ENCODE measurements at regions not wholly inside any gene's neighbourhood (a gene's known extent, or its start where the extent isn't known, plus 50 kb on each side); places are given as distances from the start of the nearest gene placed in this dataset.
A peak's percentile ranks its signal among the peaks of the same experiment; 100 is the strongest.

- Histone ChIP-seq H3K27ac (no peak overlapping the region), H3K4me1 (peaks cover 0 to 8% (median 0%) of the 10 kb centered on the region in 4 donors), H3K9me3 (no peaks in the 10 kb centered on the region), H3K27me3 (no peaks in the 10 kb centered on the region), H3K36me3 (no peaks in the 10 kb centered on the region), H3K4me3 (no peak overlapping the region)
- peak in 1 of 2 donors; percentile 51 for ATAC-seq (ENCODE audit: low FRiP score in 2 of 2)
- no peak for TF ChIP-seq POLR2AphosphoS5 (IDR thresholded peaks at IDR 0.05)
- TF ChIP-seq, protein P1, sequence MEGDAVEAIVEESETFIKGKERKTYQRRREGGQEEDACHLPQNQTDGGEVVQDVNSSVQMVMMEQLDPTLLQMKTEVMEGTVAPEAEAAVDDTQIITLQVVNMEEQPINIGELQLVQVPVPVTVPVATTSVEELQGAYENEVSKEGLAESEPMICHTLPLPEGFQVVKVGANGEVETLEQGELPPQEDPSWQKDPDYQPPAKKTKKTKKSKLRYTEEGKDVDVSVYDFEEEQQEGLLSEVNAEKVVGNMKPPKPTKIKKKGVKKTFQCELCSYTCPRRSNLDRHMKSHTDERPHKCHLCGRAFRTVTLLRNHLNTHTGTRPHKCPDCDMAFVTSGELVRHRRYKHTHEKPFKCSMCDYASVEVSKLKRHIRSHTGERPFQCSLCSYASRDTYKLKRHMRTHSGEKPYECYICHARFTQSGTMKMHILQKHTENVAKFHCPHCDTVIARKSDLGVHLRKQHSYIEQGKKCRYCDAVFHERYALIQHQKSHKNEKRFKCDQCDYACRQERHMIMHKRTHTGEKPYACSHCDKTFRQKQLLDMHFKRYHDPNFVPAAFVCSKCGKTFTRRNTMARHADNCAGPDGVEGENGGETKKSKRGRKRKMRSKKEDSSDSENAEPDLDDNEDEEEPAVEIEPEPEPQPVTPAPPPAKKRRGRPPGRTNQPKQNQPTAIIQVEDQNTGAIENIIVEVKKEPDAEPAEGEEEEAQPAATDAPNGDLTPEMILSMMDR (IDR thresholded peaks at IDR 0.05), result no peak
- TF ChIP-seq POLR2A (IDR thresholded peaks at IDR 0.05), result no peak
- TF ChIP-seq EP300 (IDR thresholded peaks at IDR 0.05), result no peak
- 46 to 63% methylated on average over 3 of the region's 3 CpGs for WGBS, 2 donors
- no peak for DNase-seq
Observed at GRCh38 chr12:24679126-24679525, 269.8 kb downstream of the BCAT1 start.

GRCh38 chr12:24678436-24678835 lies 270.5 kb downstream of the BCAT1 start:
- WGBS, 2 donors, result 64 to 73% methylated on average over 2 of the region's 2 CpGs
- no peak for DNase-seq

GRCh38 chr12:24668563-24668962 lies 280.3 kb downstream of the BCAT1 start:
- Histone ChIP-seq H3K27ac (no peak overlapping the region), H3K9me3 (no peaks in the 10 kb centered on the region), H3K27me3 (no peaks in the 10 kb centered on the region), H3K4me3 (no peak overlapping the region), H3K36me3 (no peaks in the 10 kb centered on the region), H3K4me1 (no peaks in the 10 kb centered on the region)
- DNase-seq (no peak), ATAC-seq (ENCODE audit: low FRiP score in 2 of 2) (no peak)
- TF ChIP-seq, protein P1 (IDR thresholded peaks at IDR 0.05), result no peak
- TF ChIP-seq POLR2AphosphoS5 (IDR thresholded peaks at IDR 0.05), result no peak
- 47 to 98% methylated on average over 2 of the region's 2 CpGs for WGBS, 2 donors

More at GRCh38 chr12:24678436-24678835, 270.5 kb downstream of the BCAT1 start:
- no peaks in the 10 kb centered on the region for H3K36me3 ChIP-seq
- H3K4me1 ChIP-seq, result peaks cover 0 to 8% (median 0%) of the 10 kb centered on the region in 4 donors
- no peak overlapping the region for H3K27ac ChIP-seq
- no peak for ATAC-seq (ENCODE audit: low FRiP score in 2 of 2)
- TF ChIP-seq POLR2A (IDR thresholded peaks at IDR 0.05), result no peak
- no peak for TF ChIP-seq EP300 (IDR thresholded peaks at IDR 0.05)
- TF ChIP-seq, protein P1 (IDR thresholded peaks at IDR 0.05), result no peak
- TF ChIP-seq POLR2AphosphoS5 (IDR thresholded peaks at IDR 0.05), result no peak
- no peaks in the 10 kb centered on the region for H3K27me3 ChIP-seq
- no peaks in the 10 kb centered on the region for H3K9me3 ChIP-seq
- no peak overlapping the region for H3K4me3 ChIP-seq

DNA sequence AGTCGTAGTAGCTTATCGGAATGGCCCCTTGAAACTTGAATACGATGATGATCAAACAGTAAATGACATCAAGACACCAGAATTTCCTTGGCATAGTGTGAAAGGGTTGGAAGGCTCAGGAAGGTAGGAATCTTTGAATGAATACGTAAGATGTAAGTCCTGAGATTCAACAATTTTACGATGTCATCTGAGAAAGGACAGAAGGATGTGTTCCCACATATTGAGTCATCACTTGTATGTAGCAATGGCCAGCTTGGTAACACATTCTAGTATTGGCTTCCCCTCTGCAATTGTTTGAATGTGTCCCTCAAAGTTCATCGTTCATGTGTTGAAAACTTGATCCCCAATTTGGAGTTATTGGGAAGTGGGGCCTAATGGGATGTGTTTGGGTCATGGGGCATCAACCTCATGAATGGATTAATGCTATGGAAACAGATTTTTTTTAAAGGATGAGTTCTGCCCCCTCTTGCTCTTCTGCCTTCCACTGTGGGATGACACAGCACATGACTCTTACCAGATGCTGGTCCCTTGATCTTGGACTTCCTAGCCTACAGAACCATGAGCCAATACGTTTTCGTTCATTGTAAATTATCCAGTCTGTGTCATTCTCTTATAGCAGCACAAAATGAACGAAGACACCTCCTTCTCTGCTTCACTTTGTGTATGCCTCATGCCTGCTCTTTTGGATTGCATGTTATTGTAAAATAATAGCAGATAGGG lies 284.6 kb downstream of the BCAT1 start:
- Histone ChIP-seq H3K9me3 (no peaks in the 10 kb centered on the region), H3K27me3 (no peaks in the 10 kb centered on the region), H3K4me1 (peaks cover 0 to 16% (median 10%) of the 10 kb centered on the region in 4 donors), H3K36me3 (no peaks in the 10 kb centered on the region), H3K27ac (no peak overlapping the region), H3K4me3 (no peak overlapping the region)
- ATAC-seq (ENCODE audit: low FRiP score in 2 of 2), result no peak
- TF ChIP-seq POLR2A (IDR thresholded peaks at IDR 0.05) (no peak), POLR2AphosphoS5 (IDR thresholded peaks at IDR 0.05) (no peak), EP300 (IDR thresholded peaks at IDR 0.05) (no peak)
- TF ChIP-seq, protein P1 (IDR thresholded peaks at IDR 0.05), result no peak
- no peak for DNase-seq
- WGBS, 2 donors, result 79% methylated on average over 9 of the region's 9 CpGs

DNA sequence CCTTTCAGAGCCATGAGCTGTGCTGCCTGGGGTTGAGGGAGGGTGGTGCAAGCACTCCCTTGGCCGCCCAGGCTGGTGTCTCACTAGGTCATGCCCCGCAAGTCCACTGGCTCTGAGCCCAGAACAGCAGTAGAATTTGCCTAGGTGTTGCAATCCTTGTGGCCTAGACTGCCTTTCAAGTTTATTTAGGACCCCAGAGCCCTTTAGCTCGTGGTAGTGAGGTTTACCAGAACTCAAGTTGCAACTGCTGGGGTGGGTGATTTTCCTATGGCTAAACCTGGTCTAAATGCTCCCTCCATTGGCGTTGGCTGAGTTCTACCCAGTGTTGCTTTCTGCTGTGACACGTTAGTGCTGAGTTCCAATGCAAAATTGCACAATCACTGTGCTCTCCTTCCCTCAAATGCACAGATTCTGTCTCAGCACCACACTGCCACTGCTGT lies 287.2 kb downstream of the BCAT1 start:
- H3K4me1 ChIP-seq, result peaks cover 0 to 16% (median 10%) of the 10 kb centered on the region in 4 donors
- peak; percentile 8 to 92 for DNase-seq
- H3K9me3 ChIP-seq, result no peaks in the 10 kb centered on the region
- TF ChIP-seq POLR2A (IDR thresholded peaks at IDR 0.05) (no peak), EP300 (IDR thresholded peaks at IDR 0.05) (peak in 1 of 4 donors; percentile 12), POLR2AphosphoS5 (IDR thresholded peaks at IDR 0.05) (peak in 1 of 2 donors; percentile 55)
- TF ChIP-seq, protein P1 (IDR thresholded peaks at IDR 0.05), result peak in 1 of 6 experiments; percentile 14
- 31 to 35% methylated on average over 5 of the region's 5 CpGs for WGBS, 2 donors
- H3K36me3 ChIP-seq, result no peaks in the 10 kb centered on the region
- H3K27me3 ChIP-seq, result no peaks in the 10 kb centered on the region
- H3K4me3 ChIP-seq, result no peak overlapping the region
- H3K27ac ChIP-seq, result peak overlapping the region in 2 of 4 donors; percentile 19 to 40
- ATAC-seq (ENCODE audit: low FRiP score in 2 of 2), result peak; percentile 83 to 88

All from upper lobe of left lung (tissue), 6 donors.